Peyer's patch (tissue), 4 donors: ENCODE measurements at regions not wholly inside any gene's neighbourhood (a gene's known extent, or its start where the extent isn't known, plus 50 kb on each side); places are given as distances from the start of the nearest gene placed in this dataset.

Experiments
- DNase-seq, 3 donors: peaks; one replicate each; pipeline ENCODE4 v3.0.0-alpha.2; 2017 to 2019
- H3K27ac ChIP-seq, 4 donors: fragments of 200-600 bp; sonication (generic); one replicate each; pipeline ENCODE4 v1.5.1; 2016 to 2019
- H3K27me3 ChIP-seq, 2 donors: fragments of 200-600 bp; sonication (generic); one replicate each; pipeline ENCODE4 v1.5.1; 2019
- H3K36me3 ChIP-seq, 3 donors: fragments of 200-600 bp; sonication (generic); one replicate each; pipeline ENCODE4 v1.5.1; 2016 to 2019
- H3K4me1 ChIP-seq, 4 donors: fragments of 200-600 bp; sonication (generic); one replicate each; pipeline ENCODE4 v1.5.1; 2016 to 2019
- H3K4me3 ChIP-seq, 4 donors: fragments of 200-600 bp; sonication (generic); 1 replicate in 3 of 4; 2 replicates in 1 of 4; pipeline ENCODE4 v1.5.1; 2016 to 2019; ENCODE audit warnings: mild to moderate bottlenecking in 1 of 4
- H3K9me3 ChIP-seq, 4 donors: fragments of 200-600 bp; sonication (generic); one replicate each; pipeline ENCODE4 v1.5.1; 2016 to 2019; ENCODE audit warnings: mild to moderate bottlenecking in 1 of 4
- CTCF ChIP-seq, 6 experiments: fragments of 450-650 bp in 4 of 6; fragments of 200-600 bp in 2 of 6; sonication (generic) in 1 of 6; IDR thresholded peaks; one replicate each; pipeline ENCODE4 v1.5.1; 2017 to 2019; ENCODE audit warnings: antibody characterized with exemption in 6 of 6, mild to moderate bottlenecking in 3 of 6, moderate library complexity in 1 of 6
- POLR2A ChIP-seq, 2 donors: fragments of 450-650 bp; IDR thresholded peaks; one replicate each; pipeline ENCODE4 v1.5.1; 2017; ENCODE audit warnings: antibody characterized with exemption in 2 of 2, mild to moderate bottlenecking in 2 of 2, moderate library complexity in 2 of 2

- Histone ChIP-seq H3K27me3 (no peaks in the 10 kb centered on the region), H3K4me1 (no peaks in the 10 kb centered on the region), H3K36me3 (no peaks in the 10 kb centered on the region), H3K4me3 (no peak overlapping the region), H3K9me3 (no peaks in the 10 kb centered on the region), H3K27ac (no peak overlapping the region)
- TF ChIP-seq CTCF (IDR thresholded peaks at IDR 0.05) (peak in 1 of 6 experiments; percentile 0), POLR2A (IDR thresholded peaks at IDR 0.05) (no peak)
- DNase-seq: no peak
These were observed 105.1 kb downstream of the SEC16B start for GRCh38 chr1:177864538-177865305.

- TF ChIP-seq POLR2A (IDR thresholded peaks at IDR 0.05) (no peak), CTCF (IDR thresholded peaks at IDR 0.05) (no peak)
- no peak for DNase-seq
These were observed 106.1 kb downstream of the SEC16B start for GRCh38 chr1:177863796-177864195.

GRCh38 chr1:177862916-177863315 is 106.9 kb downstream of the SEC16B start:
- Histone ChIP-seq H3K9me3 (no peaks in the 10 kb centered on the region), H3K4me1 (peaks cover 0 to 5% (median 0%) of the 10 kb centered on the region in 4 donors), H3K4me3 (no peak overlapping the region), H3K36me3 (no peaks in the 10 kb centered on the region), H3K27ac (no peak overlapping the region), H3K27me3 (no peaks in the 10 kb centered on the region)
- no peak for DNase-seq
- TF ChIP-seq POLR2A (IDR thresholded peaks at IDR 0.05) (no peak), CTCF (IDR thresholded peaks at IDR 0.05) (no peak)

More at GRCh38 chr1:177863796-177864195, 106.1 kb downstream of the SEC16B start:
- no peaks in the 10 kb centered on the region for H3K27me3 ChIP-seq
- no peaks in the 10 kb centered on the region for H3K9me3 ChIP-seq
- H3K36me3 ChIP-seq: no peaks in the 10 kb centered on the region
- H3K27ac ChIP-seq: no peak overlapping the region
- no peaks in the 10 kb centered on the region for H3K4me1 ChIP-seq
- H3K4me3 ChIP-seq: no peak overlapping the region

- no peak for DNase-seq
These were observed 110.3 kb downstream of the SEC16B start for GRCh38 chr1:177859572-177859971.

GRCh38 chr1:177858332-177858821 is 111.5 kb downstream of the SEC16B start:
- Histone ChIP-seq H3K9me3 (no peaks in the 10 kb centered on the region), H3K36me3 (no peaks in the 10 kb centered on the region), H3K27ac (no peak overlapping the region), H3K27me3 (no peaks in the 10 kb centered on the region), H3K4me3 (no peak overlapping the region), H3K4me1 (peaks cover 0 to 5% (median 0%) of the 10 kb centered on the region in 4 donors)
- no peak for DNase-seq
- no peak for TF ChIP-seq CTCF (IDR thresholded peaks at IDR 0.05)
- TF ChIP-seq POLR2A (IDR thresholded peaks at IDR 0.05): no peak

More at GRCh38 chr1:177859572-177859971, 110.3 kb downstream of the SEC16B start:
- no peaks in the 10 kb centered on the region for H3K27me3 ChIP-seq
- H3K4me3 ChIP-seq: no peak overlapping the region
- H3K4me1 ChIP-seq: peaks cover 0 to 5% (median 0%) of the 10 kb centered on the region in 4 donors
- no peaks in the 10 kb centered on the region for H3K36me3 ChIP-seq
- TF ChIP-seq CTCF (IDR thresholded peaks at IDR 0.05) (no peak), POLR2A (IDR thresholded peaks at IDR 0.05) (no peak)
- H3K9me3 ChIP-seq: no peaks in the 10 kb centered on the region
- H3K27ac ChIP-seq: no peak overlapping the region
